ENCODE measurements at regions not wholly inside any gene's neighbourhood (a gene's known extent, or its start where the extent isn't known, plus 50 kb on each side); places are given as distances from the start of the nearest gene placed in this dataset.

DNA sequence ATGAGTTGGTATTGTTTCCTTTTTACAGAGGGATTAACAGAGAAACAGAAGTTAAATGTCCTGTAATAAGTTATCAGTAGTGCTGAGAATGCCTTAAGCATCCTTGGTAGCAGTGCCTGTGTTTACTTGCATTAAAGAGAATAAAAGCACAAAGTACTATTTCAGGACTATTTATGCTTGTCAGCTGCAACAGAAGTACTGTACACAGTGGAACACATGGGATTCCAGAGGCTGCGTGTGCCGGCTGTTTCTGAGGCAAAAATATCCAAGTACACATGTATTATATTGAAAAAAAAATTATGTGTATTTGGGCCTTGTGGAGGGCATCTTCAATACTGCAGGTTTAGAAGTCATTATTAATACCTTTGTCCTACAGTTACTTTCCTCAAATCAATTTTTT lies 58.2 kb upstream of the ACTBL2 start:
- no peak for TF ChIP-seq CTCF (IDR thresholded peaks at IDR 0.05; ENCODE audit: extremely low read depth, missing control alignments)
- DNase-seq (ENCODE audit: low spot score): no peak

DNA sequence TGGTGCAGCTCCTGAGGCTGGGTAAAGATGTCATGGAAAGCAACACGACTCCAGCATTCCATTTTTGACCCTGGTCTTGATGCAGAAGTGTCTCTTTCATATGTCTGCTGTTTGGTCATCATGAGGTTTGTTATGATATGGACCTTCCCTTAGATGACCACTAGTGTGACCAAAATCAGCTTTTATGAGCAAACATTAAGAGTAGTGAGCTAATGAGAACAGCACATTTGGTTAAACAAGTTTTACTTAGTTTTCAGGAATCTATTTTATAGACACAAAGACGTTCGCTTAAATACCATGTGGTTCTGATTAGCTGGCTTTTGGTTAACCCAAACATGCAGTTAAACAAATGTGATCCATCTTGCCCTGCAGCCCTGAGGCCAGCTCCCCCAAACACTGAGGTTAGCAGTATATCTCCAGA lies 56.7 kb upstream of the ACTBL2 start:
- TF ChIP-seq CTCF (IDR thresholded peaks at IDR 0.05; ENCODE audit: extremely low read depth, missing control alignments): no peak
- DNase-seq (ENCODE audit: low spot score): no peak

GRCh38 chr5:57538341-57538955 lies 55.8 kb upstream of the ACTBL2 start:
- no peak for TF ChIP-seq CTCF (IDR thresholded peaks at IDR 0.05; ENCODE audit: extremely low read depth, missing control alignments)
- no peak for DNase-seq (ENCODE audit: low spot score)

GRCh38 chr5:57537811-57538210 lies 55.2 kb upstream of the ACTBL2 start:
- no peak for DNase-seq (ENCODE audit: low spot score)

DNA sequence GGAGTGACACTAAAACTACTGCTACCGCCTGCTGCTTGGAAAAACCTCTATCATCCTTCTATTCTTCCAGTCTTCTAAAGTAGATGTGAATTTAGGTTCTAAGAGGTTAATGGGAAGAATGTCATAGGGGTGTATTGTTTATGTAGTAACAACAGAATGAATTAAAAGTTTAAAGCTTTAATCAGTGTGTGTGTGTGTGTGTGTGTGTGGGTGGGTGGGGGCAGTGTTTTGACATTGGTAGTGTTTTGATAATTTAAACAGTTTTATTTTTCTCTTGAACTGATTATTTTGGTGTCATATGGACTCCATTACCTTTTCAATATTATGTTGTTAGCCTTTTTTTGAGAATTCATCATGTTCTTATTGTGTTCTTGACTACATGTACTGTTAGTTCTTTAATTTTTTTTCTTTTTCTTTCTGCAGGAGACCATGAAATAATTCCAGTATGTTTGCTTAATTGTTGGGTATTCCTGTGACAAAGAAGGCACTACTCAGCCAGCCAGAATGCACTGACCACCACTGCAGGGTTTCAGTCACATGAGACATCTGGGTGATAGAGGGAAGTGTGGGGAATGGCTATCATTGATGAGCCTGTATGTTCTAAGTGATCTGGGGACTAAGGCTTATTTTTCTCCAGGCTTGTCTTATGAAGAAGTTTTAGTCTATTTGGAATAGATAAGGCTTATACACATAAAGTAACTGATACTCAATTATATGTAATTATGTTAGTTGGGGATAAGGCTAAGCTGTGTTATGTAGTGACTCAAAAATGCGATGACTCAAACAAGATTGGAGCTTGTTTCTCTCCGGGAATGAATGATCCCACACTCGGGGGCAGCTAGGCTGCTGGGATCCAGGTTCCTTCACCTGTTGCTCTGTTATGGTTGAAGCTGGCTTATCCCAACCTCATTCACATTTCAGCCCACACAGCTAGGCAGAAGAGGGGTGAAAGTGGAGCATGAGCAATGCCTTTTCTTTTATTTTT lies 50.2 kb upstream of the ACTBL2 start:
- DNase-seq (ENCODE audit: low spot score): no peak
- TF ChIP-seq CTCF (IDR thresholded peaks at IDR 0.05; ENCODE audit: extremely low read depth, missing control alignments): no peak

More at GRCh38 chr5:57537811-57538210, 55.2 kb upstream of the ACTBL2 start:
- TF ChIP-seq CTCF (IDR thresholded peaks at IDR 0.05; ENCODE audit: extremely low read depth, missing control alignments): no peak

Measured in GM20000 (cell line).